ENCODE measurements at regions not wholly inside any gene's neighbourhood (a gene's known extent, or its start where the extent isn't known, plus 50 kb on each side); places are given as distances from the start of the nearest gene placed in this dataset.

DNA sequence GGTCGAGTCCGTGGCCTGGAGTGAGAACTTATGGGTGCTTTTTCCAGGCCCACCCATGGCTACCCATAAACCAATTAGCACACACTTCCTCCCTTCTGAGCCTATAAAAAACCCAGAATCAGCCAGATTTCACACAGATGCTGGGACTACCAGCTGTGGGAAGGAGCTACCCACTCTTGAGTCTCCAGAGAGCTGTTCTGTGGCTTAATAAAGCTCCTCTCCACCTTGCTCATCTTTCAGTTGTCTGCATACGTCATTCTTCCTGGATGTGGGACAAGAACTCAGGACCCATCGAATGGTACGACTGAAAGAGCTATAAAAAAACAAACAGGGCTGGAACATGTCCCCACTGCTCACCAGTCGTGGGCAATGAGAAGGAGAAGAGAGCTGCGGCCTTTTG lies 555.4 kb upstream of the CCDC54 start:
- no peaks in the 10 kb centered on the region for H3K36me3 Mint-ChIP-seq (ENCODE audit: low read depth)
- H3K27ac Mint-ChIP-seq: peak overlapping the region in 1 of 3 experiments; percentile 28
- H3K27me3 Mint-ChIP-seq (ENCODE audit: low read depth): no peaks in the 10 kb centered on the region
- peaks cover 52% of the 10 kb centered on the region for H3K4me1 Mint-ChIP-seq
- H3K9me3 Mint-ChIP-seq: no peaks in the 10 kb centered on the region
- TF ChIP-seq, protein P1, sequence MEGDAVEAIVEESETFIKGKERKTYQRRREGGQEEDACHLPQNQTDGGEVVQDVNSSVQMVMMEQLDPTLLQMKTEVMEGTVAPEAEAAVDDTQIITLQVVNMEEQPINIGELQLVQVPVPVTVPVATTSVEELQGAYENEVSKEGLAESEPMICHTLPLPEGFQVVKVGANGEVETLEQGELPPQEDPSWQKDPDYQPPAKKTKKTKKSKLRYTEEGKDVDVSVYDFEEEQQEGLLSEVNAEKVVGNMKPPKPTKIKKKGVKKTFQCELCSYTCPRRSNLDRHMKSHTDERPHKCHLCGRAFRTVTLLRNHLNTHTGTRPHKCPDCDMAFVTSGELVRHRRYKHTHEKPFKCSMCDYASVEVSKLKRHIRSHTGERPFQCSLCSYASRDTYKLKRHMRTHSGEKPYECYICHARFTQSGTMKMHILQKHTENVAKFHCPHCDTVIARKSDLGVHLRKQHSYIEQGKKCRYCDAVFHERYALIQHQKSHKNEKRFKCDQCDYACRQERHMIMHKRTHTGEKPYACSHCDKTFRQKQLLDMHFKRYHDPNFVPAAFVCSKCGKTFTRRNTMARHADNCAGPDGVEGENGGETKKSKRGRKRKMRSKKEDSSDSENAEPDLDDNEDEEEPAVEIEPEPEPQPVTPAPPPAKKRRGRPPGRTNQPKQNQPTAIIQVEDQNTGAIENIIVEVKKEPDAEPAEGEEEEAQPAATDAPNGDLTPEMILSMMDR (IDR thresholded peaks at IDR 0.05; ENCODE audit: unreplicated experiment in 3 of 3): no peak
- H3K4me3 Mint-ChIP-seq: no peak overlapping the region

DNA sequence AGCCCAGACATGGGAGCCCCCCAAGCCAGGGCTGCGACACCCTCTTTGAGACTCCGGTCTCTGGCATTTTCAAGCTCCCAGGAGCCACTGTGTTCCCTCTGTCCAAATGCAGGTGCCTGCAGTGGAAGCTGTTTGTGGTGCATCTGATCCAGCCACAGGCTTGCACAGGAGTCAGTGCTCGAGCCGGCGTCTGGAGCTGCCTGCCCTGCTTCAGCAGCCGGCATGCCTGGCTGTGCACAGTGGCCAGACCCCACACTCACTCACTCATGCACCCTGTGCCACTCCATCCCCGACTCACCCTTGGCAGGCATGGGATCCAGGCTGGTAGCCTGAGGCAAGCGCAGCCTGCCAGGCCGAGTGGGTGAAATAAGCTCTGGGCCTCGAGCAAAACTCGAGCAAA lies 555.0 kb upstream of the CCDC54 start:
- no peaks in the 10 kb centered on the region for H3K9me3 Mint-ChIP-seq

DNA sequence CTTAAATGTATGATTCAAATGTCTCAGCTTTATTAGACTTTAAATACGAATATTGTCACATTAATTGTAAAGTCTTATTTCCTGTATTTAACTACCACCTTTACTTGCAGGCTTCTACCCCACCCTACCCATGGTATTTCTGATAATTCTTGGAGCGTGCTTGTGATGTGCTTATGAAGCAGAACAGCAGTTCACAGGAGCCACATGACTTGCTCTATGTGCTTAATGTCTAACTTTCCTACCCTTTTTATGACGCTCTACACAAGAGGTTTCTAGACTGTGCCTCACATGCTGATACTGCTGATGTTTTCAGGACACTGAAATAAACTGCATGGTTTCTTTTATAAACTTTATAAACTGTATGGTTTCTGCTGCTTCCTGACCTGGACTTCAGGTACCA lies 553.5 kb upstream of the CCDC54 start:
- Mint-ChIP-seq H3K4me1 (peaks cover 44% of the 10 kb centered on the region), H3K9me3 (no peaks in the 10 kb centered on the region), H3K27me3 (ENCODE audit: low read depth) (no peaks in the 10 kb centered on the region), H3K4me3 (no peak overlapping the region), H3K27ac (peak overlapping the region; percentile 86 to 90 (median 89)), H3K36me3 (ENCODE audit: low read depth) (no peaks in the 10 kb centered on the region)
- TF ChIP-seq, protein P1 (IDR thresholded peaks at IDR 0.05; ENCODE audit: unreplicated experiment in 3 of 3): no peak

More for the DNA sequence above, 555.0 kb upstream of the CCDC54 start:
- no peak overlapping the region for H3K27ac Mint-ChIP-seq
- H3K27me3 Mint-ChIP-seq (ENCODE audit: low read depth): no peaks in the 10 kb centered on the region
- peaks cover 52% of the 10 kb centered on the region for H3K4me1 Mint-ChIP-seq
- H3K36me3 Mint-ChIP-seq (ENCODE audit: low read depth): no peaks in the 10 kb centered on the region
- no peak overlapping the region for H3K4me3 Mint-ChIP-seq
- TF ChIP-seq, protein P1 (IDR thresholded peaks at IDR 0.05; ENCODE audit: unreplicated experiment in 3 of 3): no peak

DNA sequence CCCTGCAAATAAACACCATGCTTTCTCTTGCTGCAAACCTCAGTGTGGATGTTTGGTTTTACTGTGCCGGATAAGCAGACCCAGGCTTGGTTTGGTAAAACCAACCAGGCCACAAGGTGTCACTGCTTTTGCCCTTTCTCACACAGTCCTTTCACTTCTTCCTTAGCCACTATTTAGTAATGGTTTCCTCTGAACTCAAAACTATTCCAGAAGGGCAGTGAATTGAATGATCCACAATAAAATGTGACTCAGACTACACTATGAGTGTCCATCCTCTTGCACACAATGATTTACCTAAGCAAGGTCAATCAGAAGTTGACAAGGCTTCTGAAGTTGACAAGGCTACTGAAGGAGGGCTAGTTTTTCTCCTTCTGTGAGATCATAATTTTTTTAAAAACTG lies 552.4 kb upstream of the CCDC54 start:
- Mint-ChIP-seq H3K27me3 (ENCODE audit: low read depth) (no peaks in the 10 kb centered on the region), H3K36me3 (ENCODE audit: low read depth) (no peaks in the 10 kb centered on the region), H3K4me1 (peaks cover 35% of the 10 kb centered on the region), H3K4me3 (no peak overlapping the region), H3K27ac (peak overlapping the region; percentile 86 to 90 (median 89)), H3K9me3 (peaks cover 3% of the 10 kb centered on the region)
- TF ChIP-seq, protein P1 (IDR thresholded peaks at IDR 0.05; ENCODE audit: unreplicated experiment in 3 of 3): peak in 1 of 3 experiments; percentile 15

DNA sequence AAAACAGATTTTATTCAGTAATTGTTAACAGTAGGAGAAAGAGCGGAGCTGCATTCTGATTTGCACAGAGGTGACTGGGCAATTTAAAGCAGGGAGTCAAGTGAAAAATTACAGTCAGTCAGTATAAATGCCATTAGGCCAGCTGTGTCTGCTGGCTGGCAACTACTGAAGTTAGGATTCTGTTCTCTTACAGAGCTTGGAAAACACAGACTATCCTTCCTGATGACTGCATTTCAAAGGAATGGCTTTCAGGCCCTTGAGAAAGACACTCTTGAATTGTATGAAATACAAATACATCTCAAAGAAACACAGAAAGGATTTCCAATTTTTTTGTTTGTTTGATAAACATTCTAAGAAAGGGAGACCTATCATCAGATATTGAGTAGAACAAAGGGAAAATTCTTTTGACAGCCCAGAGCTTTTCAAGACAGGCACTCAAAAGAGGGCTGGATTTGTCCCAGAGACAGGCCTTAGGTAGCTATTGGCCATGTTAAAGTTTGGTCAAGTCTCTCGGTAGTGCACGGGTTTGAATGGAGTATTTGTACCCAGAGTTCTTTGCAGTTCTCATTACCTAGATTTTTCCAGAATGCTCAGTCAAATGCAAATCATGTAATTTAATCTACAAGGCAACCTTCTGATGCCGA lies 551.2 kb upstream of the CCDC54 start:
- Mint-ChIP-seq H3K4me1 (peaks cover 35% of the 10 kb centered on the region), H3K36me3 (ENCODE audit: low read depth) (peaks cover 3% of the 10 kb centered on the region), H3K4me3 (no peak overlapping the region), H3K27me3 (ENCODE audit: low read depth) (no peaks in the 10 kb centered on the region), H3K27ac (peak overlapping the region; percentile 69 to 89 (median 84)), H3K9me3 (peaks cover 11% of the 10 kb centered on the region)
- TF ChIP-seq, protein P1 (IDR thresholded peaks at IDR 0.05; ENCODE audit: unreplicated experiment in 3 of 3): no peak

DNA sequence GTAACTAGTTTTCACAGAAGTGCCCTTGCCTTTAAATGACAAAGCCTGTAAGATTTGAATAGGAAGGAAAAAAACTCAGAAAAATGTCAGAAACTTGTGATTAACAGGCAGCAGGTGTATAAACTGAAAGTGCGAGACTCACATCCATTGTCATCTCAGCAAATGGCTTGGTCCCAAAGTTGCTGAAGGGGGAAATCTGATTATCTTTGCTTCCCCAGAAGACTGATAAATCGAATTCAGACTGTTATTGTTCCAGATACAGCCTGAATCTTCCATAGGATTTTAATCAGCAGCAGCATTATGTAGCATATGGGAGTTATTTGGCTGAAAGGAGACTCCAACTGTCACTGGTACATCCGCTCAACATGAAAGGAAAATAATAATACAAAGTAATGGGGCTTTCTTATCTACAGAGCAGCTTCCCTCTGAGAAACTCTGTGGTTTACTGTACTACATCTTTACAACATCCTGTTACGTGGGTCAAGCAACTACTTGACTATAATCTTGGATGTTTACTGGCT lies 550.4 kb upstream of the CCDC54 start:
- peaks cover 35% of the 10 kb centered on the region for H3K4me1 Mint-ChIP-seq
- H3K36me3 Mint-ChIP-seq (ENCODE audit: low read depth): peaks cover 7% of the 10 kb centered on the region
- H3K27ac Mint-ChIP-seq: peak overlapping the region; percentile 69 to 89 (median 84)
- H3K4me3 Mint-ChIP-seq: no peak overlapping the region
- no peaks in the 10 kb centered on the region for H3K27me3 Mint-ChIP-seq (ENCODE audit: low read depth)
- TF ChIP-seq, protein P1 (IDR thresholded peaks at IDR 0.05; ENCODE audit: unreplicated experiment in 3 of 3): no peak
- H3K9me3 Mint-ChIP-seq: peaks cover 15% of the 10 kb centered on the region
